ENCODE measurements at regions not wholly inside any gene's neighbourhood (a gene's known extent, or its start where the extent isn't known, plus 50 kb on each side); places are given as distances from the start of the nearest gene placed in this dataset.

DNA sequence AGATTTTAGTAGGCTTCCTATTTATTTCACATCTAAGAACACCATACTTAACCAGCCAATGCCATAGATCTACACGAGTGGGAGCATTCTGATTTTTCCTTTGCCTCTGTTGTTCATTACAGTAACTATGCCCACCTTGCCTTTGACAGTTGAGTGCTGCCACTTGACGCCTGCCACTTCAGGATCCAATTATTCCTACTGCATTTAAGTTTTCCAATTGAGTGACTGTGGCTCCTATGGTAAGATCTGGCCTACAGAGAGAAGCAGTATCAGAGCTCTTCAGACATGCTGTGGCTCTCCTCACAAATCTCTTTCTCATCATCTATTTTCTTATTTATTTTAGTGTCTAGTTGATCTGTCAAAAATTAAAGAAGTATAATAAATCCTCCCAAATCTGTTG lies 403.0 kb upstream of the SPTLC3 start:
- Mint-ChIP-seq H3K9me3 (no peaks in the 10 kb centered on the region), H3K36me3 (ENCODE audit: insufficient read depth in 1 of 3, low read depth in 3 of 3) (no peaks in the 10 kb centered on the region), H3K4me3 (no peak overlapping the region), H3K27me3 (ENCODE audit: low read depth) (no peaks in the 10 kb centered on the region), H3K4me1 (peaks cover 4 to 6% of the 10 kb centered on the region in 2 experiments; a peak in 2 of 4 replicates), H3K27ac (no peak overlapping the region)
- Histone ChIP-seq H3K9ac (ENCODE audit: extremely low read depth, insufficient read length, low read length) (no peak overlapping the region), H3K4me1 (ENCODE audit: insufficient read depth, low read length) (no peaks in the 10 kb centered on the region), H3K9me3 (ENCODE audit: control insufficient read depth, low read depth, low read length) (no peaks in the 10 kb centered on the region), H3K27ac (ENCODE audit: insufficient read length, low read depth, low read length) (no peak overlapping the region), H2AK5ac (ENCODE audit: insufficient read length, low read length) (no peak overlapping the region), H3K18ac (ENCODE audit: insufficient read length, low read depth, low read length) (no peak overlapping the region), H2AFZ (ENCODE audit: low read length) (no peak overlapping the region), H3T11ph (ENCODE audit: low read length) (no peak overlapping the region), H3K79me1 (ENCODE audit: insufficient read depth, low read depth, low read length, poor library complexity, severe bottlenecking) (no peaks in the 10 kb centered on the region), H4K8ac (replicated peaks; ENCODE audit: insufficient read length, low read depth, low read length) (no peak overlapping the region), H3K79me2 (ENCODE audit: insufficient read depth, low read length) (no peaks in the 10 kb centered on the region), H2BK20ac (ENCODE audit: low read depth, low read length, poor library complexity, severe bottlenecking) (no peak overlapping the region), H3K4ac (ENCODE audit: low read depth, low read length) (no peak overlapping the region), H3K27me3 (ENCODE audit: insufficient read depth, low read length) (no peaks in the 10 kb centered on the region), H2BK120ac (ENCODE audit: low read depth, low read length, poor library complexity, severe bottlenecking) (no peak overlapping the region), H3K14ac (ENCODE audit: insufficient read depth, low read length) (no peak overlapping the region), H4K5ac (ENCODE audit: insufficient read length, low read depth, low read length) (no peak overlapping the region), H3K56ac (ENCODE audit: insufficient read length, low read depth, low read length) (no peak overlapping the region), H4K91ac (ENCODE audit: insufficient read length, low read depth, low read length) (no peak overlapping the region), H3K23ac (ENCODE audit: insufficient read length, low read depth, low read length) (no peak overlapping the region), H3K4me2 (ENCODE audit: insufficient read depth, insufficient read length, low read length) (no peak overlapping the region), H2BK15ac (ENCODE audit: low read depth, low read length) (no peak overlapping the region), H4K20me1 (ENCODE audit: control insufficient read depth, insufficient read depth, insufficient read length) (no peaks in the 10 kb centered on the region), H2BK12ac (ENCODE audit: insufficient read length, low read depth, low read length) (no peak overlapping the region), H2BK5ac (ENCODE audit: insufficient read length, low read length) (no peak overlapping the region), H3K23me2 (ENCODE audit: insufficient read length, low read depth, low read length, poor library complexity, severe bottlenecking) (no peaks in the 10 kb centered on the region)
- TF ChIP-seq CTCF (conservative IDR thresholded peaks at IDR 0.05): no peak
- WGBS (ENCODE audit: extremely low coverage, insufficient read length, low lambda C conversion rate): no CpG with 5 or more reads among the region's 2 CpGs
- DNase-seq: no peak
